WERI-Rb-1 (cell line): ENCODE measurements at regions not wholly inside any gene's neighbourhood (a gene's known extent, or its start where the extent isn't known, plus 50 kb on each side); places are given as distances from the start of the nearest gene placed in this dataset.
"Not testable (repeated sequence)": the region's sequence is repeated elsewhere in the genome, so short reads cannot be mapped to it uniquely, and the experiment has no call there.

Experiments used
- DNase-seq: peaks from one replicate; pipeline ENCODE4 v3.0.0-alpha.2; 2020
- H3K27ac ChIP-seq: fragments of 250-450 bp; sonication (Bioruptor Pico); 2 replicates; pipeline ENCODE4 v1.5.1; 2020; ENCODE audit warnings: mild to moderate bottlenecking, moderate library complexity
- H3K27me3 ChIP-seq: fragments of 250-450 bp; sonication (Bioruptor Pico); 2 replicates; pipeline ENCODE4 v1.5.1; 2021; ENCODE audit warnings: mild to moderate bottlenecking, low read depth, moderate library complexity; ENCODE audit not compliant: insufficient read depth, severe bottlenecking
- H3K36me3 ChIP-seq: fragments of 250-450 bp; sonication (Bioruptor Pico); 2 replicates; pipeline ENCODE4 v1.5.1; 2020; ENCODE audit warnings: mild to moderate bottlenecking, moderate library complexity
- H3K4me3 ChIP-seq: 2 replicates; pipeline ENCODE4 v1.5.1; 2011; ENCODE audit warnings: low read depth, mild to moderate bottlenecking, control low read depth, low read length
- H3K9me3 ChIP-seq: fragments of 250-450 bp; sonication (Bioruptor Pico); 2 replicates; pipeline ENCODE4 v1.5.1; 2021; ENCODE audit warnings: mild to moderate bottlenecking, moderate library complexity; ENCODE audit not compliant: severe bottlenecking
- CTCF ChIP-seq: IDR thresholded peaks from 2 replicates; pipeline ENCODE4 v1.5.1; 2011; ENCODE audit warnings: low read depth, mild to moderate bottlenecking, control low read depth, inconsistent platforms, low read length

GRCh38 chr10:42533866-42534265 lies 104.5 kb downstream of the ZNF33B start:
- H3K27ac ChIP-seq, H3K4me3 ChIP-seq, DNase-seq, H3K36me3 ChIP-seq, H3K27me3 ChIP-seq: not testable (repeated sequence)
- H3K9me3 ChIP-seq: peaks cover 27% of the 10 kb centered on the region

- no peak overlapping the region for H3K27ac ChIP-seq
- no peak for TF ChIP-seq CTCF
- H3K9me3 ChIP-seq: peaks cover 25% of the 10 kb centered on the region
- no peak for DNase-seq
- H3K27me3 ChIP-seq: no peaks in the 10 kb centered on the region
- no peaks in the 10 kb centered on the region for H3K36me3 ChIP-seq
- no peak overlapping the region for H3K4me3 ChIP-seq
These were observed 105.4 kb downstream of the ZNF33B start for GRCh38 chr10:42532996-42533395.

GRCh38 chr10:42523098-42523497 lies 115.3 kb downstream of the ZNF33B start:
- TF ChIP-seq CTCF: no peak
- DNase-seq: no peak
- H3K27ac ChIP-seq: no peak overlapping the region
- no peak overlapping the region for H3K4me3 ChIP-seq
- peaks cover 25% of the 10 kb centered on the region for H3K36me3 ChIP-seq
- H3K9me3 ChIP-seq: peaks cover 35% of the 10 kb centered on the region
- no peaks in the 10 kb centered on the region for H3K27me3 ChIP-seq

- H3K9me3 ChIP-seq: peaks cover 48% of the 10 kb centered on the region
- H3K4me3 ChIP-seq: no peak overlapping the region
- H3K27me3 ChIP-seq: no peaks in the 10 kb centered on the region
- TF ChIP-seq CTCF: no peak
- H3K27ac ChIP-seq: no peak overlapping the region
- peaks cover 25% of the 10 kb centered on the region for H3K36me3 ChIP-seq
- no peak for DNase-seq
These were observed 118.5 kb downstream of the ZNF33B start for GRCh38 chr10:42519761-42520460.

GRCh38 chr10:42519079-42519478 lies 119.3 kb downstream of the ZNF33B start:
- H3K27me3 ChIP-seq: no peaks in the 10 kb centered on the region
- H3K4me3 ChIP-seq: no peak overlapping the region
- H3K27ac ChIP-seq: no peak overlapping the region
- H3K9me3 ChIP-seq: peaks cover 50% of the 10 kb centered on the region
- no peak for TF ChIP-seq CTCF
- H3K36me3 ChIP-seq: peaks cover 25% of the 10 kb centered on the region
- no peak for DNase-seq

GRCh38 chr10:42513921-42514320 lies 124.4 kb downstream of the ZNF33B start:
- Histone ChIP-seq H3K4me3 (no peak overlapping the region), H3K27me3 (peaks cover 3% of the 10 kb centered on the region), H3K36me3 (no peaks in the 10 kb centered on the region), H3K27ac (no peak overlapping the region), H3K9me3 (peaks cover 33% of the 10 kb centered on the region)
- DNase-seq: no peak
- no peak for TF ChIP-seq CTCF
